H1 (cell line): ENCODE measurements at regions not wholly inside any gene's neighbourhood (a gene's known extent, or its start where the extent isn't known, plus 50 kb on each side); places are given as distances from the start of the nearest gene placed in this dataset.

Experiments
- CTCF ChIA-PET: fragments of 300-600 bp; sonication (Branson Sonifier 250); formaldehyde crosslinking; loops from one replicate; lab custom pipeline; 2021; ENCODE audit not compliant: partially characterized antibody; lab: Charles Lee
- POLR2A ChIA-PET: fragments of 300-600 bp; sonication (Branson Sonifier 250); formaldehyde crosslinking; loops from one replicate; lab custom pipeline; 2021; ENCODE audit warnings: inconsistent platforms; ENCODE audit not compliant: partially characterized antibody; lab: Charles Lee
- DNase-seq, 2 experiments: peaks; one replicate each; pipeline versions ENCODE4 v3.0.0 to v3.0.0-alpha.2; 2010 to 2022; ENCODE audit warnings: low spot score in 2 of 2, low read depth in 1 of 2, mixed read lengths in 1 of 2
- FAIRE-seq: peaks from 2 replicates; lab custom pipeline; 2011; peaks lifted over from hg19 to GRCh38; lab: Jason Lieb, UNC
- H2AFZ ChIP-seq: 2 replicates; pipeline ENCODE4 v1.8.1; 2012; ENCODE audit warnings: low read length, inconsistent platforms
- H2AK5ac ChIP-seq: 2 replicates; pipeline ENCODE4 v1.6.1; 2013; ENCODE audit warnings: low read depth, low read length
- H2BK120ac ChIP-seq: replicated peaks from 2 replicates; pipeline ENCODE3; 2013; ENCODE audit warnings: low read depth, low read length, inconsistent platforms
- H2BK12ac ChIP-seq: 2 replicates; pipeline ENCODE4 v1.6.1; 2013; ENCODE audit warnings: low read depth, low read length
- H2BK15ac ChIP-seq: 2 replicates; pipeline ENCODE4 v1.6.1; 2013; ENCODE audit warnings: low read length
- H2BK20ac ChIP-seq: 2 replicates; pipeline ENCODE4 v1.6.1; 2013; ENCODE audit warnings: low read length
- H2BK5ac ChIP-seq: 2 replicates; pipeline ENCODE4 v1.6.1; 2013; ENCODE audit warnings: low read depth, low read length
- H3K14ac ChIP-seq: 2 replicates; pipeline ENCODE4 v1.6.1; 2013; ENCODE audit warnings: inconsistent platforms; ENCODE audit not compliant: insufficient read length
- H3K18ac ChIP-seq: 2 replicates; pipeline ENCODE4 v1.6.1; 2013; ENCODE audit warnings: low read length; ENCODE audit errors: extremely low read depth
- H3K23ac ChIP-seq: 2 replicates; pipeline ENCODE4 v1.6.1; 2013; ENCODE audit warnings: inconsistent platforms; ENCODE audit not compliant: insufficient read length
- H3K23me2 ChIP-seq: 2 replicates; pipeline ENCODE4 v1.6.1; 2013; ENCODE audit warnings: low read depth, low read length
- H3K27ac ChIP-seq: 2 replicates; pipeline ENCODE4 v1.6.1; 2011; ENCODE audit warnings: low read depth, low read length, inconsistent platforms
- H3K27me3 ChIP-seq, 4 experiments: replicated peaks in 1 of 4; 1 replicate in 1 of 4; 2 replicates in 3 of 4; pipeline versions ENCODE4 v1.6.1 to v1.8.1; 2011 to 2013; ENCODE audit warnings: low read length in 3 of 4, mild to moderate bottlenecking in 3 of 4, inconsistent platforms in 2 of 4, mixed read lengths in 2 of 4, moderate library complexity in 1 of 4; ENCODE audit not compliant: control insufficient read depth in 3 of 4, insufficient read depth in 3 of 4; ENCODE audit errors: extremely low read depth in 1 of 4
- H3K36me3 ChIP-seq, 4 experiments: 2 replicates each; pipeline versions ENCODE4 v1.6.1 to v1.8.1; 2011 to 2013; ENCODE audit warnings: mild to moderate bottlenecking in 4 of 4, low read length in 3 of 4, moderate library complexity in 2 of 4, control low read depth in 1 of 4, inconsistent platforms in 1 of 4; ENCODE audit not compliant: insufficient read depth in 4 of 4, control insufficient read depth in 2 of 4
- H3K4ac ChIP-seq: replicated peaks from 2 replicates; pipeline ENCODE3; 2013; ENCODE audit warnings: low read length, low read depth, mixed read lengths, inconsistent platforms; ENCODE audit not compliant: insufficient read length
- H3K4me1 ChIP-seq, 4 experiments: replicated peaks in 1 of 4; 1 replicate in 1 of 4; 2 replicates in 3 of 4; pipeline versions ENCODE4 v1.6.1 to v1.8.1; 2011 to 2013; ENCODE audit warnings: low read length in 3 of 4, inconsistent platforms in 2 of 4, mixed read lengths in 1 of 4; ENCODE audit not compliant: insufficient read depth in 4 of 4, control insufficient read depth in 3 of 4
- H3K4me2 ChIP-seq, 2 experiments: 2 replicates each; pipeline versions ENCODE4 v1.6.1 to v1.8.1; 2011 to 2013; ENCODE audit warnings: low read depth in 2 of 2, low read length in 2 of 2, control low read depth in 1 of 2, inconsistent platforms in 1 of 2, mild to moderate bottlenecking in 1 of 2; ENCODE audit not compliant: insufficient read depth in 1 of 2
- H3K4me3 ChIP-seq, 4 experiments: fragments of 200-600, 300-600 bp in 1 of 4; sonication (generic), shearing (Covaris generic), sonication (Bioruptor Twin) in 1 of 4; 2 replicates each; pipeline versions ENCODE4 v1.5.1 to v1.8.1; 2011 to 2016; ENCODE audit warnings: low read length in 4 of 4, low read depth in 3 of 4, control low read depth in 2 of 4, inconsistent platforms in 2 of 4, mild to moderate bottlenecking in 2 of 4, mixed read lengths in 1 of 4, moderate library complexity in 1 of 4; ENCODE audit not compliant: insufficient read depth in 2 of 4; ENCODE audit errors: extremely low read depth in 1 of 4
- H3K56ac ChIP-seq: replicated peaks from 2 replicates; pipeline ENCODE3; 2013; ENCODE audit warnings: low read depth, mild to moderate bottlenecking, mixed read lengths, low read length, inconsistent platforms; ENCODE audit not compliant: insufficient read length
- H3K79me1 ChIP-seq: 2 replicates; pipeline ENCODE4 v1.6.1; 2013; ENCODE audit warnings: low read depth, low read length, control low read depth
- H3K79me2 ChIP-seq, 2 experiments: 2 replicates each; pipeline versions ENCODE4 v1.6.1 to v1.8.1; 2012 to 2013; ENCODE audit warnings: low read length in 2 of 2, mild to moderate bottlenecking in 2 of 2, inconsistent platforms in 1 of 2; ENCODE audit not compliant: insufficient read depth in 2 of 2, control insufficient read depth in 1 of 2
- H3K9ac ChIP-seq, 4 experiments: replicated peaks in 1 of 4; 1 replicate in 1 of 4; 2 replicates in 3 of 4; pipeline versions ENCODE4 v1.6.1 to v1.8.1; 2011 to 2013; ENCODE audit warnings: low read depth in 3 of 4, low read length in 3 of 4, control low read depth in 2 of 4, mild to moderate bottlenecking in 2 of 4, moderate library complexity in 2 of 4, inconsistent platforms in 1 of 4; ENCODE audit errors: extremely low read depth in 1 of 4
- H3K9me3 ChIP-seq, 2 experiments: 2 replicates each; pipeline versions ENCODE4 v1.6.1 to v1.8.1; 2012 to 2013; ENCODE audit warnings: mild to moderate bottlenecking in 2 of 2, moderate library complexity in 2 of 2, control low read depth in 1 of 2, inconsistent platforms in 1 of 2, low read depth in 1 of 2, low read length in 1 of 2, mixed read lengths in 1 of 2; ENCODE audit not compliant: insufficient read depth in 2 of 2
- H4K20me1 ChIP-seq, 2 experiments: replicated peaks in 1 of 2; 2 replicates each; pipeline versions ENCODE3 to v1.8.1; 2011 to 2013; ENCODE audit warnings: inconsistent platforms in 2 of 2, low read length in 2 of 2, mild to moderate bottlenecking in 1 of 2; ENCODE audit not compliant: insufficient read depth in 2 of 2, control insufficient read depth in 1 of 2
- H4K5ac ChIP-seq: 2 replicates; pipeline ENCODE4 v1.6.1; 2013; ENCODE audit warnings: low read length, low read depth, mixed read lengths, inconsistent platforms; ENCODE audit not compliant: insufficient read length
- H4K8ac ChIP-seq: 2 replicates; pipeline ENCODE4 v1.8.0; 2013; ENCODE audit warnings: mild to moderate bottlenecking, moderate library complexity, low read length, inconsistent platforms; ENCODE audit not compliant: insufficient read depth; ENCODE audit errors: extremely low read depth
- H4K91ac ChIP-seq: replicated peaks from 2 replicates; pipeline ENCODE3; 2013; ENCODE audit warnings: low read length, mixed read lengths, inconsistent platforms; ENCODE audit not compliant: insufficient read length
- BACH1 ChIP-seq: IDR thresholded peaks from 2 replicates; pipeline ENCODE4 v1.6.1; 2012; ENCODE audit warnings: low read length, improper control_type of control experiment
- KDM1A ChIP-seq: fragments of 200-600, 300-600 bp; sonication (generic); IDR thresholded peaks from 2 replicates; pipeline ENCODE4 v1.7.1; 2016; ENCODE audit warnings: mild to moderate bottlenecking, low read length, borderline replicate concordance
- WGBS, 2 experiments: shearing (Covaris generic) in 1 of 2; methylation state at CpG; one replicate each; pipeline versions ENCODE4 v1.1.6 to v1.1.7; 2013 to 2015; ENCODE audit warnings: low lambda C conversion rate in 2 of 2, mixed read lengths in 2 of 2, inconsistent platforms in 1 of 2, low coverage in 1 of 2, missing lambda C conversion rate in 1 of 2; ENCODE audit not compliant: insufficient replicate concordance in 2 of 2, insufficient coverage in 1 of 2, insufficient read length in 1 of 2; ENCODE audit errors: extremely low coverage in 1 of 2, missing lambda C conversion rate in 1 of 2; 5-methylcytosine and 5-hydroxymethylcytosine counted together

DNA sequence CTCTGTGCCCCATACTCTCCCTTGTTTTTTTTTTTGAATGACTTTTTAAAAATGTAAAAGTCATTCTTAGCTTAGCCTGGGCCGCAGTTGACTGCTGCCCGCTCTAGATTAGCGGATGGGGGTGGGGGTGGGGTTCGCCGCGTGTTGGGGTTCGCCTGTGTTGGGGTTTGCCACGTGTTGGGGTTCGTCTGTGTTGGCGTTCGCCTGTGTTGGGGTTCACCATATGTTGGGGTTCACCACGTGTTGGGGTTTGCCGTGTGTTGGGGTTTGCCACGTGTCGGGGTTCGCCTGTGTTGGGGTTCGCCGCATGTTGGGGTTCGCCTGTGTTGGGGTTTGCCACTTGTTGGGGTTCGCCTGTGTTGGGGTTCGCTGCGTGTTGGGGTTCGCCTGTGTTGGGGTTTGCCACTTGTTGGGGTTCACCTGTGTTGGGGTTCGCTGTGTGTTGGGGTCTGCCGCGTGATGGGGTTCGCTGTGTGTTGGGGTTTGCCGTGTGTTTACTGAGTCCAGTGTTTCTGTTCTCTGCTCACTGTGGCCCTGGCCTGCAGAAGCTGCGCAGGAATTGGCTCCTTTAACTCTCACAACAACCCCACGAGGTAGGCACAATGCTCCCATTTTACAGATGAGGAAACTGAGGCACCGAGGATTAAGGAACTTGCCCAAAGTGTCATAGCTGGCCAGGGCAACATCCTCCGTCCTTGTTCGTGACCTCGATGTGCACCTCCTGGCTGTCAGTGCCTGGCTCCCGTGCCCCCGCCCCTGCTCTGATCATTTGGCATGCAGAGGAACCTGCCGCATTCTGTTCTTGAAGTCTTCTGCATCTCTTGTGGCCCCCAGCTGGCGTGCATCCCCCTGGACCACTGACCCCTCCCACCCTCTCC, 96.6 kb upstream of the CIBAR2 start:
- Histone ChIP-seq H3K27ac (no peak overlapping the region), H3K36me3 (no peaks in the 10 kb centered on the region), H4K5ac (no peak overlapping the region), H2BK15ac (no peak overlapping the region), H3K9ac (no peak overlapping the region), H3K4ac (no peak overlapping the region), H3K79me1 (peaks cover 7% of the 10 kb centered on the region; the same call in 1 of the 2 replicates), H2AK5ac (no peak overlapping the region), H3K18ac (no peak overlapping the region), H4K8ac (no peak overlapping the region), H3K79me2 (peaks cover 0 to 4% of the 10 kb centered on the region in 2 experiments; a peak in 1 of 4 replicates), H2BK12ac (no peak overlapping the region), H2AFZ (no peak overlapping the region), H3K23ac (no peak overlapping the region), H4K20me1 (peaks cover 0 to 11% of the 10 kb centered on the region in 2 experiments), H3K56ac (no peak overlapping the region), H4K91ac (peak overlapping the region; percentile 44), H3K27me3 (no peaks in the 10 kb centered on the region), H3K14ac (no peak overlapping the region), H3K4me1 (peaks cover 3 to 27% (median 19%) of the 10 kb centered on the region in 4 experiments), H2BK5ac (no peak overlapping the region), H2BK20ac (no peak overlapping the region), H3K4me2 (no peak overlapping the region), H3K4me3 (no peak overlapping the region), H3K9me3 (no peaks in the 10 kb centered on the region), H2BK120ac (no peak overlapping the region), H3K23me2 (no peaks in the 10 kb centered on the region)
- FAIRE-seq: no peak
- WGBS, 2 experiments: 83% methylated on average over 21 of the region's 38 CpGs; no CpG with 5 or more reads in 1 of the 2 experiments
- POLR2A ChIA-PET: no interaction called here
- no peak for DNase-seq
- TF ChIP-seq BACH1 (no peak), KDM1A (peak; percentile 12; the same call in 1 of the 2 replicates)
- CTCF ChIA-PET: interaction anchor here (0.7 to 3.3 kb wide), 4 partner anchors 10 to 94 kb away, joined by 3 to 10 read pairs (median 4); no protein-coding TSS in a partner anchor
